Vagina (tissue), 2 donors: ENCODE measurements at regions not wholly inside any gene's neighbourhood (a gene's known extent, or its start where the extent isn't known, plus 50 kb on each side); places are given as distances from the start of the nearest gene placed in this dataset.

Source experiments
- CTCF ChIP-seq, 3 experiments: fragments of 450-650 bp in 2 of 3; fragments of 200-600 bp in 1 of 3; sonication (generic) in 1 of 3; IDR thresholded peaks; one replicate each; pipeline ENCODE4 v1.5.1; 2017 to 2019; ENCODE audit warnings: antibody characterized with exemption in 3 of 3, mild to moderate bottlenecking in 2 of 3, moderate library complexity in 2 of 3
- POLR2AphosphoS5 ChIP-seq, 2 donors: sonication (generic); formaldehyde crosslinking; IDR thresholded peaks; one replicate each; pipeline ENCODE4 v1.9.0; 2017; ENCODE audit warnings: antibody characterized with exemption in 2 of 2, mild to moderate bottlenecking in 2 of 2, low read depth in 1 of 2; ENCODE audit not compliant: insufficient read depth in 1 of 2

GRCh38 chr10:108956149-108956548, 967.2 kb downstream of the XPNPEP1 start:
- no peak for TF ChIP-seq CTCF (IDR thresholded peaks at IDR 0.05)
- no peak for TF ChIP-seq POLR2AphosphoS5 (IDR thresholded peaks at IDR 0.05; ENCODE audit: insufficient read depth in 1 of 2, low read depth in 1 of 2)
